RPMI7951 (cell line): ENCODE measurements at regions not wholly inside any gene's neighbourhood (a gene's known extent, or its start where the extent isn't known, plus 50 kb on each side); places are given as distances from the start of the nearest gene placed in this dataset.

Source experiments
- DNase-seq: peaks from one replicate; pipeline ENCODE4 v3.0.0-alpha.2; 2012; ENCODE audit warnings: low read depth

- DNase-seq: no peak
Observed at GRCh38 chrY:15162211-15162610, 637.9 kb downstream of the NLGN4Y start.

GRCh38 chrY:15179890-15180289, 655.6 kb downstream of the NLGN4Y start:
- no peak for DNase-seq

GRCh38 chrY:15229056-15229455, 704.7 kb downstream of the NLGN4Y start:
- no peak for DNase-seq

- no peak for DNase-seq
Observed at GRCh38 chrY:15239596-15240132, 715.3 kb downstream of the NLGN4Y start.

- no peak for DNase-seq
Observed at GRCh38 chrY:15259286-15259685, 735.0 kb downstream of the NLGN4Y start.

- no peak for DNase-seq
Observed at GRCh38 chrY:15286572-15286971, 762.2 kb downstream of the NLGN4Y start.

GRCh38 chrY:15289821-15290220, 765.5 kb downstream of the NLGN4Y start:
- DNase-seq: no peak

GRCh38 chrY:15292881-15293280, 768.6 kb downstream of the NLGN4Y start:
- DNase-seq: no peak

- DNase-seq: no peak
Observed at GRCh38 chrY:15301879-15302278, 777.5 kb downstream of the NLGN4Y start.

- DNase-seq: no peak
Observed at GRCh38 chrY:15312166-15312565, 787.8 kb downstream of the NLGN4Y start.

GRCh38 chrY:15324189-15324588, 799.9 kb downstream of the NLGN4Y start:
- DNase-seq: no peak

- DNase-seq: no peak
Observed at GRCh38 chrY:15325201-15325600, 800.9 kb downstream of the NLGN4Y start.

- DNase-seq: no peak
Observed at GRCh38 chrY:15326673-15327072, 802.3 kb downstream of the NLGN4Y start.

GRCh38 chrY:15328848-15329247, 804.5 kb downstream of the NLGN4Y start:
- DNase-seq: no peak

GRCh38 chrY:15343522-15343921, 819.2 kb downstream of the NLGN4Y start:
- DNase-seq: no peak

- DNase-seq: no peak
Observed at GRCh38 chrY:15345471-15346155, 821.3 kb downstream of the NLGN4Y start.

- no peak for DNase-seq
Observed at GRCh38 chrY:15349351-15349750, 825.0 kb downstream of the NLGN4Y start.

- peak; percentile 24 for DNase-seq
Observed at GRCh38 chrY:15355321-15355720, 831.0 kb downstream of the NLGN4Y start.

- no peak for DNase-seq
Observed at GRCh38 chrY:15360471-15360870, 836.1 kb downstream of the NLGN4Y start.

- no peak for DNase-seq
Observed at GRCh38 chrY:15364996-15365395, 840.7 kb downstream of the NLGN4Y start.

GRCh38 chrY:15368786-15369185, 844.5 kb downstream of the NLGN4Y start:
- no peak for DNase-seq

GRCh38 chrY:15385178-15385577, 860.8 kb downstream of the NLGN4Y start:
- no peak for DNase-seq

GRCh38 chrY:15397556-15398280, 873.4 kb downstream of the NLGN4Y start:
- no peak for DNase-seq
